Mesodermal cell (in vitro differentiated cells): ENCODE measurements at regions not wholly inside any gene's neighbourhood (a gene's known extent, or its start where the extent isn't known, plus 50 kb on each side); places are given as distances from the start of the nearest gene placed in this dataset.

Source experiments
- H3K27ac ChIP-seq: 2 replicates; pipeline ENCODE4 v1.7.0; 2013; ENCODE audit warnings: mild to moderate bottlenecking, low read depth, low read length, moderate library complexity; ENCODE audit not compliant: severe bottlenecking
- H3K36me3 ChIP-seq: 2 replicates; pipeline ENCODE4 v1.7.1; 2013; ENCODE audit warnings: mild to moderate bottlenecking, low read length, moderate library complexity; ENCODE audit not compliant: control insufficient read depth, insufficient read depth
- H3K4me1 ChIP-seq: one replicate; pipeline ENCODE4 v1.7.1; 2013; ENCODE audit warnings: mild to moderate bottlenecking, low read length; ENCODE audit not compliant: insufficient read depth, control insufficient read depth, poor library complexity, severe bottlenecking
- H3K4me3 ChIP-seq: 2 replicates; pipeline ENCODE4 v1.7.0; 2013; ENCODE audit warnings: low read length, control low read depth, mild to moderate bottlenecking; ENCODE audit not compliant: insufficient read depth, poor library complexity, severe bottlenecking; ENCODE audit errors: extremely low read depth
- H3K9me3 ChIP-seq: 2 replicates; pipeline ENCODE4 v1.7.1; 2013; ENCODE audit warnings: mild to moderate bottlenecking, low read length, moderate library complexity; ENCODE audit not compliant: control insufficient read depth
- WGBS, 2 experiments: methylation state at CpG; one replicate each; pipeline ENCODE4 v1.1.5; 2013; ENCODE audit warnings: missing lambda C conversion rate in 2 of 2; ENCODE audit not compliant: insufficient coverage in 2 of 2; 5-methylcytosine and 5-hydroxymethylcytosine counted together

DNA sequence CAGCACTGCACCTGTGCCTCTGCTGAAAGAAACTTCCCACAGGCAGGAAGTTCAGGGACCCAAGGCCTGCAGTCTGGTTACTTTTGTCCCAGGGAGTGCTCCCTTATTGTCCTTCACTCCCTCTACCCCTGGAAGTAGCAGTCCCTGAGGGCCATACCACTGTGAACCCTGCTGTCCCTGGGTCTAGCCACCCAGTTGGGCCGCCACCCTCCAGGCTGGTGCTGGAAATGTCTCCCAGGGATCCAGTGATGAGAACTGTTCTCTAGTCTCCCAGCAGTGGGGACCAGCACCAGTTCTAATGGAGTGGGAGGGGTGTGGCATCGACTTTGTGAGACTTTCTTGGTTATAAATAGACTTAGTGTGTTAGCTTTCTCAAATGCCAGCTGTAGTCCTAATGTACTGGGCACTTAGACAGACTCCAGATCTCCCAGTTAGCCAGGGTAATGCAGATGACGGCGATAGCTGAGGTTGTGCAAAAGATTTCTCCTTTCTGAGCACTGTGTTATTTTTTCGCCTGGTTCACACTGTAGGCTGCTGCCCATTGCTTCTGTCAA, 462.5 kb downstream of the CDH26 start:
- Histone ChIP-seq H3K36me3 (no peaks in the 10 kb centered on the region), H3K9me3 (no peaks in the 10 kb centered on the region), H3K4me3 (no peak overlapping the region), H3K4me1 (no peaks in the 10 kb centered on the region), H3K27ac (no peak overlapping the region)
- WGBS, 2 experiments = 94 to 95% methylated on average over 4 of the region's 5 CpGs

- no peaks in the 10 kb centered on the region for H3K36me3 ChIP-seq
- 86 to 90% methylated on average over 5 of the region's 7 CpGs for WGBS, 2 experiments
- no peak overlapping the region for H3K27ac ChIP-seq
- H3K4me1 ChIP-seq = no peaks in the 10 kb centered on the region
- H3K4me3 ChIP-seq = no peak overlapping the region
- no peaks in the 10 kb centered on the region for H3K9me3 ChIP-seq
Observed at GRCh38 chr20:60422848-60423247, 464.6 kb downstream of the CDH26 start.

- WGBS, 2 experiments = 75 to 86% methylated on average over 3 to 4 of the region's 4 CpGs
- H3K27ac ChIP-seq = no peak overlapping the region
- no peaks in the 10 kb centered on the region for H3K9me3 ChIP-seq
- H3K36me3 ChIP-seq = no peaks in the 10 kb centered on the region
- H3K4me3 ChIP-seq = no peak overlapping the region
- no peaks in the 10 kb centered on the region for H3K4me1 ChIP-seq
Observed at GRCh38 chr20:60424267-60424902, 466.2 kb downstream of the CDH26 start.

DNA sequence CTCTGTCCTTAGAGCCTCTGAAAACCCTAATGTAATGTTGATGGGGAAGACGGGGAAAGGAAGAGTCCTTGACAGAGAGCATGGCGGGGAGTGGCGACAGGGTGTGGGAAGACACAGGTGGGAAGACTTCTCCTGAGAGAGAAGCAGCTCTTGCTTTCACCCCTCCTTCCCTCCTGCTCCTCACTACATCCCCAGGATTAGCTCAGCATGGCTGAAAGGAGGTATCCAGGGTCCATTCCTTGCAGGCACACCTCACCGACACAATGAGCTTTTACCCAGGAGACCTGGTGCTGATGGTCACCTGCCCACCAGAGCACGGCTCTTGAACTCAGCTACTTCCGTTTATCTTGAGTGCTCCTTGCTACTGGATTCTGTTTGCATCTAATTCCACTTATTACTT, 469.3 kb downstream of the CDH26 start:
- Histone ChIP-seq H3K4me3 (no peak overlapping the region), H3K27ac (no peak overlapping the region), H3K9me3 (no peaks in the 10 kb centered on the region), H3K36me3 (no peaks in the 10 kb centered on the region), H3K4me1 (no peaks in the 10 kb centered on the region)
- 97 to 100% methylated on average over 2 to 3 of the region's 6 CpGs for WGBS, 2 experiments

GRCh38 chr20:60428651-60429050, 470.4 kb downstream of the CDH26 start:
- Histone ChIP-seq H3K27ac (no peak overlapping the region), H3K36me3 (no peaks in the 10 kb centered on the region), H3K4me3 (no peak overlapping the region), H3K9me3 (no peaks in the 10 kb centered on the region), H3K4me1 (no peaks in the 10 kb centered on the region)
- WGBS, 2 experiments = 67 to 88% methylated on average over 1 of the region's 2 CpGs

DNA sequence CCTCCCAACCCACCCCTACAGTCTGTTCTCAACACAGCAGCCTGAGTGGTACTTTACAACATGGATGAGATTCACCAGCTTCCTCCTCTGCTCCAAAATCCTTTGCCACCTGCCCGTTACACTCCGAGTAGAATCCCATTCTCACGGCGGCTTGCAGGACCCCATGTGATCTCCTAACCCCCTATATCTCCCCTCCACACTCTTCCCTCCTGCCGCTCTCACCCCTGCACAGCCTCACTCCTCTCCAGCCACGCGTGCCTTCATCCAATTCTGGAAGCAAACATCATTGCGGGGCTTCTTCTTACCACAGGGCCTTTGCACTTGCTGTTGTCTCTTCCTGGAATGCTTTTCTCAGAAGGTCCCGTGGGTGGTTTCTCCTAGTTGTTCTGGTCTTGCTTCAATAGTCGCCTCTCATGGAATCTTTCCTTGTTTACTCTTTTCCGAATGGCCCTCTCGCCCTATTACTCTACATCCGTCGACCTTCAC, 472.3 kb downstream of the CDH26 start:
- no peaks in the 10 kb centered on the region for H3K4me1 ChIP-seq
- WGBS, 2 experiments = 88 to 93% methylated on average over 14 of the region's 14 CpGs
- no peaks in the 10 kb centered on the region for H3K36me3 ChIP-seq
- H3K27ac ChIP-seq = no peak overlapping the region
- no peaks in the 10 kb centered on the region for H3K9me3 ChIP-seq
- H3K4me3 ChIP-seq = no peak overlapping the region

GRCh38 chr20:60431349-60431748, 473.1 kb downstream of the CDH26 start:
- Histone ChIP-seq H3K27ac (no peak overlapping the region), H3K9me3 (no peaks in the 10 kb centered on the region), H3K36me3 (no peaks in the 10 kb centered on the region), H3K4me1 (no peaks in the 10 kb centered on the region), H3K4me3 (no peak overlapping the region)
- 78 to 85% methylated on average over 4 to 5 of the region's 5 CpGs for WGBS, 2 experiments

- Histone ChIP-seq H3K36me3 (no peaks in the 10 kb centered on the region), H3K4me1 (no peaks in the 10 kb centered on the region), H3K27ac (no peak overlapping the region), H3K4me3 (no peak overlapping the region), H3K9me3 (no peaks in the 10 kb centered on the region)
- WGBS, 2 experiments = 94% methylated on average over 2 of the region's 4 CpGs; no CpG with 5 or more reads in 1 of the 2 experiments
Observed at GRCh38 chr20:60437418-60437817, 479.2 kb downstream of the CDH26 start.

DNA sequence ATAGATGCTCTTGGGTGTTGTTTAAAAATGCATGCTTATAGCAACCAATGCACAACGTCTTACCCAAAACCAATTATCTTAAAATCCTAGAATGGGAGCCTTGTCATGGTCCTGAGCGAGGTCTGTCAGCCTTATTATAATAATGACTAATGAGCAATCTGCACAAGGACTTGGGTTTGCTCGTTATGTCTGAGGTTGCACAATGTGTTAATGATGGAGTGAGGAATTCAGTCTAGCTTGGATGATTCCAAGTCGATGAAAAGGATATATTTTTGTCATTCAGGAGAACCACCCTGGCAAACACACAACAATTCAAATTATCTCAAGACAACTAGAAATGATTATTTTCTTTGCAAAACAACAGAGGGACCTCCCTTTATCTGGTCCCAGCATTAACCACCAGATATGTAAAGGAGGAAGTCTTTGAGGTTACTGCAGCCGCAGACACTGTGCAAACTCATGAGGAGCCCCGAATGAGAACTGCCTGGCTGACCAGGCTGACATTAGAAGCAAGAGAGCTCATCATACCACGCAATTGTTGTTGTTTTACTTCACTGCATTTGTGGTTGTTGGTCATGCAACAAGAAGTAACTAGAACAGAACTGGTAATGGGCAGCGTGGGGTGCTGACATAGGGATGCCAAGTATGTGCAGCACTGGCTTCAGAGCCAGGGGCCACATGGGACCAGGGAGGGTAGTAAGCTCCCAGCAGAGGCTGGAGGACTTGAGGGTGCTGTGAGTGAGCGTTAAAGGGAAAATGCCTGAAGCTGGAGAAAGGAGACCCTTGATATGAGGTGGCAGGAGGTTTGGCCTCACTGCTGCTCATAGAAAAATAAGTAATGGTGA, 488.3 kb downstream of the CDH26 start:
- Histone ChIP-seq H3K36me3 (no peaks in the 10 kb centered on the region), H3K9me3 (no peaks in the 10 kb centered on the region), H3K4me1 (no peaks in the 10 kb centered on the region), H3K27ac (no peak overlapping the region), H3K4me3 (no peak overlapping the region)
- WGBS, 2 experiments = 90 to 93% methylated on average over 5 to 7 of the region's 9 CpGs

DNA sequence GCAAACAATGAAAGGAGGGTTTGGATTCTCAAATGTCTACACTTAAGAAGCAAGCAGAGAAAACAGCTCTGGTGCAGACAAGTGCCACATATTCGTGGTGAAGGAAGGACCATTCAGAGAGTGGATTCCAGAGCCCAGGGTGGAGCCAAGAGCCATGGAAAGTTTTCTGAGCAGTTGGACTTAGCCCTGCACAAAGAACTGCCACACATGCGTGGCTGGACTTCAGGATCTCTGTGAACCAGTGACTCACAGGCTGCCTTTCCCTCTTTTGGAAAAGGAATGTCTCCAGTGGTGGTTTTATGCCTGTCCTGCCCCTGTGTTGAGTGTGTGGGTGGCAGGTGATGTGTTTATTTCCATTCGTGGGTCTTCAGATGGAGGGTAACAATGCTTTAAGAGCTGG, 489.5 kb downstream of the CDH26 start:
- Histone ChIP-seq H3K4me3 (no peak overlapping the region), H3K4me1 (no peaks in the 10 kb centered on the region), H3K36me3 (no peaks in the 10 kb centered on the region), H3K9me3 (no peaks in the 10 kb centered on the region), H3K27ac (no peak overlapping the region)
- WGBS, 2 experiments = 78 to 87% methylated on average over 2 to 3 of the region's 3 CpGs
